GM12874 (cell line): ENCODE measurements at regions not wholly inside any gene's neighbourhood (a gene's known extent, or its start where the extent isn't known, plus 50 kb on each side); places are given as distances from the start of the nearest gene placed in this dataset.

ENCODE experiments used
- TF ChIP-seq, protein P1 (sequence below): IDR thresholded peaks from 2 replicates; pipeline ENCODE4 v1.5.1; 2011; ENCODE audit warnings: low read depth, mild to moderate bottlenecking, control low read depth, low read length, moderate library complexity; ENCODE audit not compliant: insufficient read depth

DNA sequence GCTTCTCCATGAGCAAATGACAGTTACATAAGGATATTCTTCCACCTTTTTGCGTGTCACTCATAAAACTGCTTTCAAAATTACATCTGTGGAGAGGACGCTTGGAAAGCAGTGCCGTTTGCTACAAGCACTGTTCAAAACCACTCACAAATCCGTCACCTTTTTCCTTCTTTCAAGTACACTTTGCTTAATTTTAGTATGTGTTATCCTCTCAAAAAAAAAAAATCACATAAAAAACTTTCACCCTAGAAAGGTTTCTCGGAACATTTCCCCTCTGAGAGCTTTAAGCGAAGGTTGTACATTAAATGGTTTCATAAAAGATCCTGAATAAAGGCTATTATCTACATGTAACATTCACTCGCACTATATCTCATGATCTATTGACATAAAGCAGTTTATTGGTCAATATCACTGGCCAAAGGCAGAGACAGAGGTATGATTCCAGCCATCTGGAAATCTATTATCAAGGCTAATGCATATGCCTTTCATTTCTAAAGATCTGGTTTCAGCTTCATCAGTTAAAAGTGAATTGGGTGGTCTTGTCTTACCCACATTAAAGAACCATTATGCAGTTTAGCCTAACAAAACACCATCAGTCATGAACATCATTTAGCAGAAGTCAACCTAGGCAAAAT lies 163.6 kb downstream of the ENC1 start:
- TF ChIP-seq, protein P1, sequence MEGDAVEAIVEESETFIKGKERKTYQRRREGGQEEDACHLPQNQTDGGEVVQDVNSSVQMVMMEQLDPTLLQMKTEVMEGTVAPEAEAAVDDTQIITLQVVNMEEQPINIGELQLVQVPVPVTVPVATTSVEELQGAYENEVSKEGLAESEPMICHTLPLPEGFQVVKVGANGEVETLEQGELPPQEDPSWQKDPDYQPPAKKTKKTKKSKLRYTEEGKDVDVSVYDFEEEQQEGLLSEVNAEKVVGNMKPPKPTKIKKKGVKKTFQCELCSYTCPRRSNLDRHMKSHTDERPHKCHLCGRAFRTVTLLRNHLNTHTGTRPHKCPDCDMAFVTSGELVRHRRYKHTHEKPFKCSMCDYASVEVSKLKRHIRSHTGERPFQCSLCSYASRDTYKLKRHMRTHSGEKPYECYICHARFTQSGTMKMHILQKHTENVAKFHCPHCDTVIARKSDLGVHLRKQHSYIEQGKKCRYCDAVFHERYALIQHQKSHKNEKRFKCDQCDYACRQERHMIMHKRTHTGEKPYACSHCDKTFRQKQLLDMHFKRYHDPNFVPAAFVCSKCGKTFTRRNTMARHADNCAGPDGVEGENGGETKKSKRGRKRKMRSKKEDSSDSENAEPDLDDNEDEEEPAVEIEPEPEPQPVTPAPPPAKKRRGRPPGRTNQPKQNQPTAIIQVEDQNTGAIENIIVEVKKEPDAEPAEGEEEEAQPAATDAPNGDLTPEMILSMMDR, result no peak

DNA sequence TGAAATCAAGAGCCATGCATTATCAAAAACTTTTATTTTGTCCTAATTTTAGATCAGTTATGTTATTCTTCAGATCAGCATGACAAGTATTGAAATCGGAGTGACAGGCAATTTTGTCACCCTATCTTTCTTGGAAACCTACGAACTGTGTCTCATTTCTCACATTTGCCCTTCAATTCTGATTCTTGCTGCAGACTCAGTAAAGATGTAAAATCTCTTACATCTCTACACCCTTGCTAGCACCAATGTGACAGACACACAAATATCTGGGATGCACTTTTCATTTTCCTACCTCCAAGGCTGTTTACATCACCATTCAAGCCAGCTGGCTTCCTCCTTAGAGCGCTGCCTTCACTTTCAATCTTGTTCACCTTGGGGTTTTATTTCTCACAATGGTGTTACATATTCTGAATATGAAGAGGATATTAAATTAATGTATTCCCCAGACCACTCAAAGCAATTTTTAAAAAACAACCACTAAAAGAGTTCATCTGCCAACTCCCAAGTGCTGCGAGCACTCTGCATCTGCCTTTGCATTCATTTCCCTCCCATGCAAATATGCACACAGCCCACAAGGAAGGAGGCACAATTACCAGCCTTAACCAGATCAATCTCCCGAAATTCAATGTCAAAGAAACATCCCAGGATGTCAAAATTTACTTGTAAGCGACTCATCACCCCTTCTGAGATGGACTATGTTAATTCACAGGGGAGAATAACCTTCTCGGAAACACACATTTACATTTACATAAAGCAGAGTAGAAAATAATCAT lies 164.3 kb downstream of the ENC1 start:
- TF ChIP-seq, protein P1, result no peak

DNA sequence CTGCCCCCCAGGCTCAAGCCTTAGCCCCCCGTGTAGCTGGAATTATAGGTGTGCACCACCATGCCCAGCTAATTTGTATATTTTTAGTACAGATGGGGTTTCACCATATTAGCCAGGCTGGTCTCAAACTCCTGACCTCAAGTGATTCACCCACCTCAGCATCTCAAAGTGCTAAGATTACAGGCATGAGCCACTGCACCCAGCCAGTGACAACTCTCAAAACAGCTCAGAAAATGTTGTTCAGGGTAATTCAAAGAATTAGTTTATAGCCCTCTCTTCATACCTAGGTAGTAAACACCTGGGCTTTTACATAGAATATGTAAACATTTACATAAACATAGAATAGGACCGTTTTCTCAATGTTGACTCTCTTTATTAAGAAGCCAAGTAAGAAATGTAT lies 168.7 kb downstream of the ENC1 start:
- TF ChIP-seq, protein P1, result no peak

DNA sequence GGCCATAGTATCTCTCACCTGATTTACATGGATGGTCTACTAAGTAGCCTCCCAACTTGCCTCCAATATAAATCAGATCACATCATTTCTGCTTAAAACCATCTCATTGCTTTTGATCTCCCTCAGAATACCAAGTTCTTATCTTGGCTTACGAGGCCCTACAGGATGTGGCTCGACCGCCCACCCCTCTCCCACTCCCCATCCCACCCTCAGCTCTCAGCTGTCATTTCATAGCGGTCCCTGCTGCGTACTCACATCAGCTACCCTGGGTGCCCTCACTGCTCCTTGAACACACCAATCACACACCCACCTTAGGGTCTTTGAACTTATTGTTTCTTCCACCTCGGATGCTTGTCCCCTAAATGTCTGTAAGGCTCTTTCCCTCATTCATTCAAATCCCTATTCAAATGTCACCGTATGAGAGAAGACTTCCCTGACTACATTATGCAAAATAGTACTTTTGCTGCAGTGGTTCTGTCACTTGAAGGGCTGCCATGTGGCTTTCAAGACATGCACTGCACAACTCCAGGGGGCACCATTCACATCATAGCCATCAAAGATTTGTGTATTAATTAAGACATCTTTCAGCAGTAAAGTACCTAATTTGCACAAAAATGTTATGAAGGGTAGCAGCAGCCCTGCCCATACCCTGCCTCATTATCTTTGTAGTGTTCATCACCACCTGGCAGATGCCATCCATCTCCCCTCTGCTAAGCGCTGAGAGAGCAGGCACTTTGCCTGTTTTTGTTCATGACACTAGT lies 171.1 kb downstream of the ENC1 start:
- TF ChIP-seq, protein P1, result no peak

DNA sequence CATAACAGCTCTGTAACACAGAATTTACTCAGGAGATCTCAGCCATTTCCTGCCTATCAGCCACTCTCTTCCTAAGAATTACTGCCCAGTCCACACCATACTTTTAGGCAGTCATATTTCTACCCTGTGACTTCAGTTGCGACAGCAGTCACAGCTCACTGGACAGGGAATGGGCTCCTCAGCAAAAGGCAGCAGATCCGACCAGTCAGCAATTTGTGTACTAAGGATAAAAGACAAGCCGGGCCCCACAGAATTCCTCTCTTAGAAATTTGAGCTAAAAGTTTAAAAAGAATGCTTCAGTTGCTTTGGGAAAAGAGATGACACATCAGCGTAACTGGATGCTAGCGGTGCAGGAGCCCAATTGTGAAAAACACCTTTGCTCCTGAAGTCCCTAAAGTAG lies 172.1 kb downstream of the ENC1 start:
- TF ChIP-seq, protein P1, result no peak

DNA sequence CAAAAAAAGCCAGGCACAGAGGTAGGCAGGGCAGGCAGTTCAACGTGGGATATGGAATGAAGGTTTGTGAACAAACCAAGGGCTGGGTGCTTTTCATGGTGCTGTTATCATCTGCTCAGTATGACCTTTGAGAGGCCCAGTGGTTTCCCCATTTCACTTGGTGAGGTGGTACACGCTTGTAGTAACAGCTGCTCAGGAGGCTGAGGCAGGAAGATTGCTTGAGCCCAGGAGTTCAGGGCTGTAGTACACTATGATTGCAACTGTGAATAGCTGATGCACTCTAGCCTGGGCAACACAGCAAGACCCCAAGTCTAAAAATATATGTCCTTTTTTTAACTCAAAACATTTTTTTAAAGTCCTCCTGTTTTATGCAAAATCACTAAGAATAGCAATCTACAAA lies 174.8 kb downstream of the ENC1 start:
- TF ChIP-seq, protein P1, result no peak

DNA sequence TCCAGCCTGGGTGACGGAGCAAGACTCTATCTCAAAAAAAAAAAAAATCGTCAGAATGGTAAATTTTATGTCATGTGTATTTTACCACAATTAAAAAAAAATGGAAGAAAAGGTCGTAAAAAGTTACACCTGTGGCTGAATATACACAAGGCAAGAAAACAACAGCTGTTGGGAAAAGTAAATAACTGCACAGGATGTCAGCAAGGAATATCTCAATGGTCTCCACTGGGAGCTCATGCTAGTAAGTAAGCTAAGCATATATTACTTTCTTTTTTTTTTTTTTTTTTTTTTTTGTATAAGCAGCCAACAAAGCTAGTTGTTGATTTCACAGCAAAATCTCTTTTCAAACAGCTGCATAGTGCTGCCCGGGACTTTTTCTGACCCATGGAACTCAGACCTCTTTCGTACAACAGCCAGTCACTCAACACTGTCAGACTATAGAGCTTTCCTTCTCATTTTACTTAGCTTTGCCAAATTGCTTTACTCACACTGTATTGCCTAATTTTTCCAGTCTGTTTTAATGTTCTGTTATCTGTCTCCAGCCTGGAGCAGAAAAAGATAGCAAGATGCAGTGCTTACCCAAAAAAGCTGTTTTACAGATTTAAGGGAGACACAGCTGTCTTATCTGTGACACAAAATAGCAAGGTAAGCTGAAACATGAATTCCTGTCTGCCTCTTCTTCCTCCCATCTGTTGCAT lies 175.9 kb downstream of the ENC1 start:
- TF ChIP-seq, protein P1, result no peak
